ENCODE measurements at regions not wholly inside any gene's neighbourhood (a gene's known extent, or its start where the extent isn't known, plus 50 kb on each side); places are given as distances from the start of the nearest gene placed in this dataset.

DNA sequence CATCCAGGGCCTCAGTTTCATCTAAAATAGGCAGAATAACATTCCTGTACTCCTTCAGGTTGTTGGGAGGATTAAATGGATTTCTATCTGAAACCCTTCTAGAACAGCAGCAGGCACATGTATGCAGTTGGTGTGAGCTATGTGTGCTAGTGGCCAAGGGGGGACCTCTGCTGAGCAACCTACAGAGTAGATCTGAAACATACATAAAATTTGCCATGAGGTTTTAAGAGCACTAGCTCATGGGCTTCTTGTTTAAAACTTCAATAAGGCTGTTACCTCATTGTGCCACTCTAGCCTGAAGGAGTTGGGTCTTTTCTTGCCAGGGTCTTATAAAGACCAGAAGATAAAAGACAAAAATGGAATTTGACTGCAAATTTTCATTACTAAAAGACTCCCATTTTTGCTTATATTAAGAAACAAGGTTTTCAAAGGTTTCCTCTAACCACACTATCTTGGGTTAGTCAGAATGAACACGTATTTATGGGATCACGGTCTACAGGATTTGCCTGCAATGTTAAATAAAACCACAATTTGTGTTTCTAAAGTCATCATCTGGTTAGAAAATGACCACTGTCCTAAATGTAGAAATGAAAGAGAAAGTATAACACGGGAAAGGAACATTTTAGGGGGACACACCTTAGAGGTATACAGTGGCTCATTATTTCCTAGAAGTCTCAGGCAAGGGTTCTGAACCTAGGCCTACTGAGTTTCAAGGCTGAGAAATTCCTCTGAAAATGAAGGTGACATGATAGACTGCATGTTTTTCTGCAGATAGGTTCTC is 144.9 kb upstream of the OLIG3 start (continued):
- TF ChIP-seq WRNIP1 (IDR thresholded peaks at IDR 0.05; ENCODE audit: borderline replicate concordance, low read depth, low read length) = no peak
- no peak for TF ChIP-seq SREBF2 (IDR thresholded peaks at IDR 0.05; ENCODE audit: low read length)
- 0 out of 2 replicates have a peak, but pooled peaks have one; percentile 23 for TF ChIP-seq IKZF1 (conservative IDR thresholded peaks at IDR 0.05)
- TF ChIP-seq POLR2AphosphoS2 (IDR thresholded peaks at IDR 0.05; ENCODE audit: low read depth, low read length) = no peak
- no peak for TF ChIP-seq RELA (IDR thresholded peaks at IDR 0.05; ENCODE audit: borderline replicate concordance, partially characterized antibody)
- TF ChIP-seq CBFB (IDR thresholded peaks at IDR 0.05; ENCODE audit: low read depth) = no peak; the same call in 1 of the 2 replicates
- no peak for TF ChIP-seq TARDBP (IDR thresholded peaks at IDR 0.05; ENCODE audit: borderline replicate concordance)
- TF ChIP-seq, protein P1, sequence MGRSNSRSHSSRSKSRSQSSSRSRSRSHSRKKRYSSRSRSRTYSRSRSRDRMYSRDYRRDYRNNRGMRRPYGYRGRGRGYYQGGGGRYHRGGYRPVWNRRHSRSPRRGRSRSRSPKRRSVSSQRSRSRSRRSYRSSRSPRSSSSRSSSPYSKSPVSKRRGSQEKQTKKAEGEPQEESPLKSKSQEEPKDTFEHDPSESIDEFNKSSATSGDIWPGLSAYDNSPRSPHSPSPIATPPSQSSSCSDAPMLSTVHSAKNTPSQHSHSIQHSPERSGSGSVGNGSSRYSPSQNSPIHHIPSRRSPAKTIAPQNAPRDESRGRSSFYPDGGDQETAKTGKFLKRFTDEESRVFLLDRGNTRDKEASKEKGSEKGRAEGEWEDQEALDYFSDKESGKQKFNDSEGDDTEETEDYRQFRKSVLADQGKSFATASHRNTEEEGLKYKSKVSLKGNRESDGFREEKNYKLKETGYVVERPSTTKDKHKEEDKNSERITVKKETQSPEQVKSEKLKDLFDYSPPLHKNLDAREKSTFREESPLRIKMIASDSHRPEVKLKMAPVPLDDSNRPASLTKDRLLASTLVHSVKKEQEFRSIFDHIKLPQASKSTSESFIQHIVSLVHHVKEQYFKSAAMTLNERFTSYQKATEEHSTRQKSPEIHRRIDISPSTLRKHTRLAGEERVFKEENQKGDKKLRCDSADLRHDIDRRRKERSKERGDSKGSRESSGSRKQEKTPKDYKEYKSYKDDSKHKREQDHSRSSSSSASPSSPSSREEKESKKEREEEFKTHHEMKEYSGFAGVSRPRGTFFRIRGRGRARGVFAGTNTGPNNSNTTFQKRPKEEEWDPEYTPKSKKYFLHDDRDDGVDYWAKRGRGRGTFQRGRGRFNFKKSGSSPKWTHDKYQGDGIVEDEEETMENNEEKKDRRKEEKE (IDR thresholded peaks at IDR 0.05) = no peak
- TF ChIP-seq MEF2A (IDR thresholded peaks at IDR 0.05; ENCODE audit: insufficient read depth, low read depth, low read length) = 0 out of 2 replicates have a peak, but pooled peaks have one; percentile 67
- TF ChIP-seq ZNF274 (IDR thresholded peaks at IDR 0.05; ENCODE audit: insufficient read depth, insufficient read length) = no peak
- TF ChIP-seq CEBPB (IDR thresholded peaks at IDR 0.05; ENCODE audit: borderline replicate concordance in 1 of 2, low read depth in 2 of 2, low read length in 2 of 2) = no peak
- no peak for TF ChIP-seq BCL11A (IDR thresholded peaks at IDR 0.05; ENCODE audit: low read depth, low read length)
- 0 out of 2 replicates have a peak, but pooled peaks have one; percentile 26 for TF ChIP-seq EED (IDR thresholded peaks at IDR 0.05; ENCODE audit: low read depth)
- TF ChIP-seq SUPT20H (IDR thresholded peaks at IDR 0.05; ENCODE audit: borderline replicate concordance, control insufficient read depth, low read depth, low read length) = no peak
- TF ChIP-seq, protein P2, sequence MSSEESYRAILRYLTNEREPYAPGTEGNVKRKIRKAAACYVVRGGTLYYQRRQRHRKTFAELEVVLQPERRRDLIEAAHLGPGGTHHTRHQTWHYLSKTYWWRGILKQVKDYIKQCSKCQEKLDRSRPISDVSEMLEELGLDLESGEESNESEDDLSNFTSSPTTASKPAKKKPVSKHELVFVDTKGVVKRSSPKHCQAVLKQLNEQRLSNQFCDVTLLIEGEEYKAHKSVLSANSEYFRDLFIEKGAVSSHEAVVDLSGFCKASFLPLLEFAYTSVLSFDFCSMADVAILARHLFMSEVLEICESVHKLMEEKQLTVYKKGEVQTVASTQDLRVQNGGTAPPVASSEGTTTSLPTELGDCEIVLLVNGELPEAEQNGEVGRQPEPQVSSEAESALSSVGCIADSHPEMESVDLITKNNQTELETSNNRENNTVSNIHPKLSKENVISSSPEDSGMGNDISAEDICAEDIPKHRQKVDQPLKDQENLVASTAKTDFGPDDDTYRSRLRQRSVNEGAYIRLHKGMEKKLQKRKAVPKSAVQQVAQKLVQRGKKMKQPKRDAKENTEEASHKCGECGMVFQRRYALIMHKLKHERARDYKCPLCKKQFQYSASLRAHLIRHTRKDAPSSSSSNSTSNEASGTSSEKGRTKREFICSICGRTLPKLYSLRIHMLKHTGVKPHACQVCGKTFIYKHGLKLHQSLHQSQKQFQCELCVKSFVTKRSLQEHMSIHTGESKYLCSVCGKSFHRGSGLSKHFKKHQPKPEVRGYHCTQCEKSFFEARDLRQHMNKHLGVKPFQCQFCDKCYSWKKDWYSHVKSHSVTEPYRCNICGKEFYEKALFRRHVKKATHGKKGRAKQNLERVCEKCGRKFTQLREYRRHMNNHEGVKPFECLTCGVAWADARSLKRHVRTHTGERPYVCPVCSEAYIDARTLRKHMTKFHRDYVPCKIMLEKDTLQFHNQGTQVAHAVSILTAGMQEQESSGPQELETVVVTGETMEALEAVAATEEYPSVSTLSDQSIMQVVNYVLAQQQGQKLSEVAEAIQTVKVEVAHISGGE (CRISPR knock-in tag; IDR thresholded peaks at IDR 0.05) = no peak
- TF ChIP-seq, protein P3, sequence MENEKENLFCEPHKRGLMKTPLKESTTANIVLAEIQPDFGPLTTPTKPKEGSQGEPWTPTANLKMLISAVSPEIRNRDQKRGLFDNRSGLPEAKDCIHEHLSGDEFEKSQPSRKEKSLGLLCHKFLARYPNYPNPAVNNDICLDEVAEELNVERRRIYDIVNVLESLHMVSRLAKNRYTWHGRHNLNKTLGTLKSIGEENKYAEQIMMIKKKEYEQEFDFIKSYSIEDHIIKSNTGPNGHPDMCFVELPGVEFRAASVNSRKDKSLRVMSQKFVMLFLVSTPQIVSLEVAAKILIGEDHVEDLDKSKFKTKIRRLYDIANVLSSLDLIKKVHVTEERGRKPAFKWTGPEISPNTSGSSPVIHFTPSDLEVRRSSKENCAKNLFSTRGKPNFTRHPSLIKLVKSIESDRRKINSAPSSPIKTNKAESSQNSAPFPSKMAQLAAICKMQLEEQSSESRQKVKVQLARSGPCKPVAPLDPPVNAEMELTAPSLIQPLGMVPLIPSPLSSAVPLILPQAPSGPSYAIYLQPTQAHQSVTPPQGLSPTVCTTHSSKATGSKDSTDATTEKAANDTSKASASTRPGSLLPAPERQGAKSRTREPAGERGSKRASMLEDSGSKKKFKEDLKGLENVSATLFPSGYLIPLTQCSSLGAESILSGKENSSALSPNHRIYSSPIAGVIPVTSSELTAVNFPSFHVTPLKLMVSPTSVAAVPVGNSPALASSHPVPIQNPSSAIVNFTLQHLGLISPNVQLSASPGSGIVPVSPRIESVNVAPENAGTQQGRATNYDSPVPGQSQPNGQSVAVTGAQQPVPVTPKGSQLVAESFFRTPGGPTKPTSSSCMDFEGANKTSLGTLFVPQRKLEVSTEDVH (IDR thresholded peaks at IDR 0.05; ENCODE audit: low read depth, partially characterized antibody) = no peak
- peak in 1 of 3 experiments; percentile 9; a peak in 1 of 6 replicates for TF ChIP-seq CTCF (IDR thresholded peaks at IDR 0.05 in 2 of 3, conservative IDR thresholded peaks at IDR 0.05 in 1 of 3; ENCODE audit: control insufficient read depth in 2 of 3, extremely low read depth in 1 of 3, insufficient read depth in 1 of 3, low read depth in 3 of 3, low read length in 3 of 3)
- TF ChIP-seq ETV6 (conservative IDR thresholded peaks at IDR 0.05 in 1 of 2, IDR thresholded peaks at IDR 0.05 in 1 of 2; ENCODE audit: borderline replicate concordance in 1 of 2, low read depth in 1 of 2) = no peak
